ENCODE measurements at regions not wholly inside any gene's neighbourhood (a gene's known extent, or its start where the extent isn't known, plus 50 kb on each side); places are given as distances from the start of the nearest gene placed in this dataset.

- TF ChIP-seq CTCF (conservative IDR thresholded peaks at IDR 0.05), result no peak
- TF ChIP-seq EZH2 (IDR thresholded peaks at IDR 0.05; ENCODE audit: low read depth), result no peak
These were observed 668.3 kb downstream of the UQCRFS1 start for GRCh38 chr19:28544451-28545261.

Measured in PC-9 (cell line).